Progenitor cell of endocrine pancreas (in vitro differentiated cells): ENCODE measurements at regions not wholly inside any gene's neighbourhood (a gene's known extent, or its start where the extent isn't known, plus 50 kb on each side); places are given as distances from the start of the nearest gene placed in this dataset.
"Not testable (repeated sequence)": the region's sequence is repeated elsewhere in the genome, so short reads cannot be mapped to it uniquely, and the experiment has no call there.

Experiments used
- DNase-seq: peaks from one replicate; pipeline ENCODE4 v3.0.0; 2021; ENCODE audit warnings: low spot score; ENCODE audit not compliant: unreplicated experiment
- H3K27ac Mint-ChIP-seq: 2 replicates; pipeline ENCODE4 v1.8.0; 2021; ENCODE audit warnings: mild to moderate bottlenecking, moderate library complexity, mixed read lengths
- H3K27me3 Mint-ChIP-seq: 2 replicates; pipeline ENCODE4 v1.8.0; 2021; ENCODE audit warnings: mixed read lengths
- H3K36me3 Mint-ChIP-seq: 2 replicates; pipeline ENCODE4 v1.8.0; 2022; ENCODE audit warnings: mixed read lengths; ENCODE audit not compliant: insufficient read depth
- H3K4me1 Mint-ChIP-seq: 2 replicates; pipeline ENCODE4 v1.8.0; 2021; ENCODE audit warnings: low read depth, mixed read lengths
- H3K4me3 Mint-ChIP-seq: 2 replicates; pipeline ENCODE4 v1.8.0; 2021; ENCODE audit warnings: low read depth, mild to moderate bottlenecking, moderate library complexity, mixed read lengths
- H3K9me3 Mint-ChIP-seq: 2 replicates; pipeline ENCODE4 v1.8.0; 2021; ENCODE audit warnings: low read depth, mixed read lengths
- CTCF ChIP-seq: fragments of 200-600 bp; sonication (generic); IDR thresholded peaks from one replicate; pipeline ENCODE4 v1.5.0; 2021; ENCODE audit warnings: antibody characterized with exemption, mild to moderate bottlenecking; ENCODE audit not compliant: unreplicated experiment

GRCh38 chr19:28543244-28543776, 669.6 kb downstream of the UQCRFS1 start:
- no peak overlapping the region for H3K4me3 Mint-ChIP-seq
- H3K36me3 Mint-ChIP-seq, result no peaks in the 10 kb centered on the region
- H3K9me3 Mint-ChIP-seq, result no peaks in the 10 kb centered on the region

GRCh38 chr19:28542394-28543243, 670.3 kb downstream of the UQCRFS1 start:
- Mint-ChIP-seq H3K9me3 (peaks cover 6% of the 10 kb centered on the region), H3K4me3 (no peak overlapping the region), H3K4me1 (peaks cover 8% of the 10 kb centered on the region), H3K27ac (no peak overlapping the region), H3K27me3 (peaks cover 4% of the 10 kb centered on the region), H3K36me3 (no peaks in the 10 kb centered on the region)
- TF ChIP-seq CTCF, result no peak
- DNase-seq, result no peak

More at GRCh38 chr19:28543244-28543776, 669.6 kb downstream of the UQCRFS1 start:
- no peak overlapping the region for H3K27ac Mint-ChIP-seq
- H3K4me1 Mint-ChIP-seq, result peaks cover 8% of the 10 kb centered on the region
- TF ChIP-seq CTCF, result no peak
- peaks cover 4% of the 10 kb centered on the region for H3K27me3 Mint-ChIP-seq
- no peak for DNase-seq

- Mint-ChIP-seq H3K27ac (no peak overlapping the region), H3K9me3 (peaks cover 10% of the 10 kb centered on the region), H3K27me3 (peaks cover 3% of the 10 kb centered on the region), H3K4me1 (peaks cover 8% of the 10 kb centered on the region), H3K36me3 (no peaks in the 10 kb centered on the region), H3K4me3 (no peak overlapping the region)
- no peak for DNase-seq
- no peak for TF ChIP-seq CTCF
These were observed 671.2 kb downstream of the UQCRFS1 start for GRCh38 chr19:28541602-28542393.

- no peak overlapping the region for H3K27ac Mint-ChIP-seq
- no peak overlapping the region for H3K4me3 Mint-ChIP-seq
- peaks cover 8% of the 10 kb centered on the region for H3K4me1 Mint-ChIP-seq
- H3K9me3 Mint-ChIP-seq, result peaks cover 10% of the 10 kb centered on the region
- H3K27me3 Mint-ChIP-seq, result no peaks in the 10 kb centered on the region
- DNase-seq, result no peak
- TF ChIP-seq CTCF, result no peak
- no peaks in the 10 kb centered on the region for H3K36me3 Mint-ChIP-seq
These were observed 671.9 kb downstream of the UQCRFS1 start for GRCh38 chr19:28541029-28541428.

GRCh38 chr19:28540385-28540784, 672.6 kb downstream of the UQCRFS1 start:
- not testable (repeated sequence) for H3K4me3 Mint-ChIP-seq, H3K27ac Mint-ChIP-seq, H3K9me3 Mint-ChIP-seq, H3K36me3 Mint-ChIP-seq, H3K4me1 Mint-ChIP-seq, H3K27me3 Mint-ChIP-seq, DNase-seq
